ENCODE measurements at regions not wholly inside any gene's neighbourhood (a gene's known extent, or its start where the extent isn't known, plus 50 kb on each side); places are given as distances from the start of the nearest gene placed in this dataset.
"Not testable (repeated sequence)": the region's sequence is repeated elsewhere in the genome, so short reads cannot be mapped to it uniquely, and the experiment has no call there.

DNA sequence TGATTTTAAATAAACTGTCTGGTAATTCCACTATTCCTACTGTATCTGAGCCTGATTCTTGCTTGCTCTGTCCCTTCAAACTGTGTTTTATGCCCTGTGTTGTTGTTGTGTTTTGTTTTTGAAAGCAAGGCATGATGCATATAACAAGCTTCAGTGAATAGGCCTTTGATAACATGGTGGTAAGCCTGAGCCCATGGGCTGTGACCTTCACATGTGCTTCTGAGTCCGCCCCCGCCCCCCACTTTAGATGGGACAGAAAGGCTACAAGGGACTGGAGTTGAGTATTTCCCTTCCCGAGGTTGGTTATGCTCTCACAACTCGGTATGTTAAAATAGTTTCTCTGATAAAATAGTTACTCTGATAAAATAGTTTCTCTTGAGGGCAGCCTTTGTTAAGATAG, 119.0 kb upstream of the WNT7A start:
- ChIA-PET CTCF (interaction anchor here (0.6 kb wide), 1 partner anchor 114 kb away, joined by 3 read pairs; no protein-coding TSS in a partner anchor), POLR2A (ENCODE audit: low non-redundant PET) (no interaction called here)
- H3K27ac ChIP-seq = no peak overlapping the region
- no peak for DNase-seq (ENCODE audit: low spot score)
- TF ChIP-seq, protein P1, sequence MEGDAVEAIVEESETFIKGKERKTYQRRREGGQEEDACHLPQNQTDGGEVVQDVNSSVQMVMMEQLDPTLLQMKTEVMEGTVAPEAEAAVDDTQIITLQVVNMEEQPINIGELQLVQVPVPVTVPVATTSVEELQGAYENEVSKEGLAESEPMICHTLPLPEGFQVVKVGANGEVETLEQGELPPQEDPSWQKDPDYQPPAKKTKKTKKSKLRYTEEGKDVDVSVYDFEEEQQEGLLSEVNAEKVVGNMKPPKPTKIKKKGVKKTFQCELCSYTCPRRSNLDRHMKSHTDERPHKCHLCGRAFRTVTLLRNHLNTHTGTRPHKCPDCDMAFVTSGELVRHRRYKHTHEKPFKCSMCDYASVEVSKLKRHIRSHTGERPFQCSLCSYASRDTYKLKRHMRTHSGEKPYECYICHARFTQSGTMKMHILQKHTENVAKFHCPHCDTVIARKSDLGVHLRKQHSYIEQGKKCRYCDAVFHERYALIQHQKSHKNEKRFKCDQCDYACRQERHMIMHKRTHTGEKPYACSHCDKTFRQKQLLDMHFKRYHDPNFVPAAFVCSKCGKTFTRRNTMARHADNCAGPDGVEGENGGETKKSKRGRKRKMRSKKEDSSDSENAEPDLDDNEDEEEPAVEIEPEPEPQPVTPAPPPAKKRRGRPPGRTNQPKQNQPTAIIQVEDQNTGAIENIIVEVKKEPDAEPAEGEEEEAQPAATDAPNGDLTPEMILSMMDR (conservative IDR thresholded peaks at IDR 0.05; ENCODE audit: low read depth) = no peak

DNA sequence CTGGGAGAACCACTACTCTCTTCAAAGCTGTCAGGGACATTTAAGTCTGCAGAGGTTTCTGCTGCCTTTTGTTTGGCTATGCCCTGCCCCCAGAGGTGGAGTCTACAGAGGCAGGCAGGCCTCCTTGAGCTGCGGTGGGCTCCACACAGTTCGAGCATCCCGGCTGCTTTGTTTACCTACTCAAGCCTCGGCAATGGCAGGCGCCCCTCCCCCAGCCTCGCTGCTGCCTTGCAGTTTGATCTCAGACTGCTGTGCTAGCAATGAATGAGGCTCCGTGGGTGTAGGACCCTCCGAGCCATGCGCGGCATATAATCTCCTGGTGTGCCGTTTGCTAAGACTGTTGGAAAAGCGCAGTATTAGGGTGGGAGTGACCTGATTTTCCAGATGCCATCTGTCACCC, 115.3 kb upstream of the WNT7A start:
- CTCF ChIA-PET; POLR2A ChIA-PET (ENCODE audit: low non-redundant PET); H3K27ac ChIP-seq; DNase-seq (ENCODE audit: low spot score): not testable (repeated sequence)

GRCh38 chr3:13988925-13989324, 109.1 kb upstream of the WNT7A start:
- POLR2A ChIA-PET (ENCODE audit: low non-redundant PET); DNase-seq (ENCODE audit: low spot score); H3K27ac ChIP-seq; CTCF ChIA-PET: not testable (repeated sequence)

- no peak for DNase-seq (ENCODE audit: low spot score)
- ChIA-PET CTCF (no interaction called here), POLR2A (ENCODE audit: low non-redundant PET) (no interaction called here)
- H3K27ac ChIP-seq = no peak overlapping the region
- TF ChIP-seq, protein P1 (conservative IDR thresholded peaks at IDR 0.05; ENCODE audit: low read depth) = no peak
Observed at GRCh38 chr3:13976469-13976868, 96.6 kb upstream of the WNT7A start.

- ChIA-PET CTCF (no interaction called here), POLR2A (ENCODE audit: low non-redundant PET) (no interaction called here)
- DNase-seq (ENCODE audit: low spot score) = no peak
- no peak overlapping the region for H3K27ac ChIP-seq
- TF ChIP-seq, protein P1 (conservative IDR thresholded peaks at IDR 0.05; ENCODE audit: low read depth) = no peak
Observed at GRCh38 chr3:13975686-13976085, 95.8 kb upstream of the WNT7A start.

DNA sequence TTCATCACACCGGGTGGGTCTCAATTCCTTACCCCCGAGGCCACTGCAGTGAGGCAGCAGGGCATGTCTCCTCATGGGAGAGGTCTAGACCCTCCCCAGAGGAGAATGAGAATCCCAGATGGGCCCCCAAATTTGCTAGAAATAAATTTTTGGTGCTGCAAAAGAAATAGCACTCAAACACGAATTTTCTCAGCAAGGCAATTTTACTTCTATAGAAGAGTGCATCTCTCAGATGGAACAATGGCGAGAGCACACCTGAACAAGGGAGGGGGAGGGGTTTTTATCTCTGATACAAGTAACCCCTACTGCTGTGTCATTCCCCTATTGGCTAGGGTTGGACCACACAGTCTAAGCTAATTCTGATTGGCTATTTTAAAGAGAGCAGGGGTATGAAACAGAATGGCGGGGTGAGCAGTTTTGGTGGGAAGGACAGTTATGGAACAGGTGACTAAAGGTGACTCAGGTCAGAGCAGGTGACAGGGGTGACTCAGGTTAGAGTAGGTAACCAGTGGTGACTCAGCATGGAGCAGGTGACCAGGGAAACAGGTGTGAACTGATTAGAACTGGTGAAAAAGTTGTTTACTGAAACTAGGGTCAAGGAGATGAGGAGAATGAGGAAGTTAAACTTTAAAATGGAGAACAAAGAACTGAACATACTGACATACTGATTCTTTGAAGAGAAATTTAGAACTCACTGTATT, 93.0 kb upstream of the WNT7A start:
- no peak for DNase-seq (ENCODE audit: low spot score)
- CTCF ChIA-PET = no interaction called here
- no peak overlapping the region for H3K27ac ChIP-seq
- TF ChIP-seq, protein P1 (conservative IDR thresholded peaks at IDR 0.05; ENCODE audit: low read depth) = no peak
- POLR2A ChIA-PET (ENCODE audit: low non-redundant PET) = no interaction called here

- ChIA-PET CTCF (interaction anchor here (0.8 kb wide), 1 partner anchor 11 kb away, joined by 4 read pairs; no protein-coding TSS in a partner anchor), POLR2A (ENCODE audit: low non-redundant PET) (no interaction called here)
- DNase-seq (ENCODE audit: low spot score) = peak; percentile 2
- TF ChIP-seq, protein P1 (conservative IDR thresholded peaks at IDR 0.05; ENCODE audit: low read depth) = no peak
- no peak overlapping the region for H3K27ac ChIP-seq
Observed at GRCh38 chr3:13966302-13966701, 86.4 kb upstream of the WNT7A start.
